SK-N-MC (cell line): ENCODE measurements at regions not wholly inside any gene's neighbourhood (a gene's known extent, or its start where the extent isn't known, plus 50 kb on each side); places are given as distances from the start of the nearest gene placed in this dataset.

ENCODE experiments used
- EZH2 ChIP-seq: fragments of 200-600 bp; sonication (generic); IDR thresholded peaks from one replicate; pipeline ENCODE4 v1.6.1; 2017; ENCODE audit warnings: antibody characterized with exemption
- POLR2AphosphoS5 ChIP-seq: IDR thresholded peaks from 2 replicates; pipeline ENCODE4 v1.6.1; 2012; ENCODE audit warnings: mild to moderate bottlenecking, low read depth, low read length, borderline replicate concordance

DNA sequence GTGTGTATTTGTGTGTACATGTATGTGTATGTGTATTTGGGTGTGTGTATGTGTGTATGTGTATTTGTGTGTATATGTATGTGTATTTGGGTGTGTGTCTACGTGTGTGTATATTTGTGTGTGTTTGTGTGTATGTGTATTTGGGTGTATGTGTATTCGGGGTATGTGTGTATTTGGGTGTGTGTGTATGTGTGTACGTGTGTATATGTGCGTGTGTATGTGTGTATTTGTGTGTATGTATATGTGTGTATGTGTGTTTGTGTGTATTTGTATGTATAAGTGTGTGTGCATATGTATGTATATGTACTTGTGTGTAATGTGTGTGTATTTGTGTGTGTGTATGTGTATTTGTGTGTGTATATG is 62.0 kb downstream of the HAPSTR1 start:
- TF ChIP-seq POLR2AphosphoS5 (no peak), EZH2 (no peak)
